K562 (cell line): ENCODE measurements at regions not wholly inside any gene's neighbourhood (a gene's known extent, or its start where the extent isn't known, plus 50 kb on each side); places are given as distances from the start of the nearest gene placed in this dataset.

Source experiments
- ATAC-seq: fragments of 200-7000 bp; cut with Tn5 transposase; 3 replicates; pipeline ENCODE4 v1.9.1; 2020; ENCODE audit warnings: moderate library complexity
- BruUV-seq: library from RNA; stranded (reverse); fragments of 400-500 nt; replicated peaks from 2 replicates; lab custom pipeline; 2021; lab: Mats Ljungman, UMichigan
- CTCF ChIA-PET: fragments of 300-600 bp; formaldehyde crosslinking; extraction: SDS; loops from one replicate; lab custom pipeline; 2021; ENCODE audit warnings: low intra/inter-chr PET ratio; lab: Yijun Ruan, JAX
- POLR2A ChIA-PET: fragments of 300-600, 350-650 bp; sonication (Branson Sonifier 250); formaldehyde crosslinking; extraction: SDS; loops from one replicate; lab custom pipeline; 2021; ENCODE audit warnings: antibody characterized with exemption, inconsistent platforms; lab: Yijun Ruan, JAX
- DNase-seq, 4 experiments: peaks; one replicate each; pipeline versions ENCODE4 v3.0.0 to v3.0.0-alpha.2; 2011 to 2018; ENCODE audit warnings: low spot score in 3 of 4, mixed read lengths in 3 of 4; ENCODE audit errors: extremely low read depth in 1 of 4
- FAIRE-seq: peaks from 2 replicates; lab custom pipeline; 2011; peaks lifted over from hg19 to GRCh38; lab: Jason Lieb, UNC
- H2AFZ ChIP-seq: 2 replicates; pipeline ENCODE4 v1.6.0; 2011; ENCODE audit warnings: low read depth, low read length, control low read depth, inconsistent platforms
- H3K27ac ChIP-seq: fragments of 200-600 bp; 3 replicates; pipeline ENCODE4 v1.8.0; 2011; ENCODE audit warnings: low read depth, mild to moderate bottlenecking, control low read depth, inconsistent platforms, low read length, moderate library complexity, mixed read lengths; ENCODE audit errors: extremely low read depth
- H3K27me3 ChIP-seq, 2 experiments: fragments of 300-600 bp in 1 of 2; 2 replicates in 1 of 2; 3 replicates in 1 of 2; pipeline versions ENCODE4 v1.6.0 to v1.8.0; 2011; ENCODE audit warnings: inconsistent platforms in 2 of 2, low read length in 2 of 2, mild to moderate bottlenecking in 1 of 2, mixed read lengths in 1 of 2, moderate library complexity in 1 of 2; ENCODE audit not compliant: control insufficient read depth in 2 of 2, insufficient read depth in 2 of 2
- H3K36me3 ChIP-seq: fragments of 300-600 bp; 3 replicates; pipeline ENCODE4 v1.8.0; 2011; ENCODE audit warnings: mild to moderate bottlenecking, low read length, inconsistent platforms; ENCODE audit not compliant: control insufficient read depth, insufficient read depth
- H3K4me1 ChIP-seq, 2 experiments: fragments of 200-600 bp in 1 of 2; replicated peaks in 1 of 2; 2 replicates in 1 of 2; 3 replicates in 1 of 2; pipeline versions ENCODE4 v1.5.1 to v1.8.0; 2011; ENCODE audit warnings: inconsistent platforms in 2 of 2, low read length in 2 of 2, mild to moderate bottlenecking in 1 of 2, mixed read lengths in 1 of 2, moderate library complexity in 1 of 2; ENCODE audit not compliant: control insufficient read depth in 2 of 2, insufficient read depth in 2 of 2
- H3K4me2 ChIP-seq: 2 replicates; pipeline ENCODE4 v1.6.1; 2011; ENCODE audit warnings: low read length, control low read depth, inconsistent platforms, mixed read lengths; ENCODE audit not compliant: insufficient read depth
- H3K4me3 ChIP-seq: fragments of 200-600 bp; sonication (generic), shearing (Covaris generic); 2 replicates; pipeline ENCODE4 v1.5.1; 2016; ENCODE audit warnings: control low read depth, inconsistent platforms
- H3K79me2 ChIP-seq: fragments of 200-600 bp; 3 replicates; pipeline ENCODE4 v1.8.0; 2011; ENCODE audit warnings: low read length, inconsistent platforms; ENCODE audit not compliant: control insufficient read depth, insufficient read depth
- H3K9ac ChIP-seq, 2 experiments: 2 replicates each; pipeline versions ENCODE4 v1.6.0 to v1.6.1; 2011; ENCODE audit warnings: low read depth in 2 of 2, low read length in 2 of 2, control low read depth in 1 of 2, inconsistent platforms in 1 of 2, mild to moderate bottlenecking in 1 of 2, mixed read lengths in 1 of 2; ENCODE audit not compliant: insufficient read depth in 1 of 2
- H3K9me1 ChIP-seq: one replicate; pipeline ENCODE4 v1.6.0; 2011; ENCODE audit warnings: inconsistent platforms, mild to moderate bottlenecking, low read length, moderate library complexity; ENCODE audit not compliant: control insufficient read depth, insufficient read depth
- H3K9me3 ChIP-seq: replicated peaks from 2 replicates; pipeline ENCODE4 v1.5.1; 2011; ENCODE audit warnings: low read depth, low read length, inconsistent platforms; ENCODE audit not compliant: control insufficient read depth, insufficient read depth
- H4K20me1 ChIP-seq: replicated peaks from 2 replicates; pipeline ENCODE4 v1.6.1; 2011; ENCODE audit warnings: low read length, inconsistent platforms, mixed read lengths; ENCODE audit not compliant: control insufficient read depth, insufficient read depth
- BCOR ChIP-seq: fragments of 450-650 bp; IDR thresholded peaks from 2 replicates; pipeline ENCODE4 v1.6.1; 2016
- FOXK2 ChIP-seq, 2 experiments: fragments of 450-650 bp; IDR thresholded peaks in 1 of 2; conservative IDR thresholded peaks in 1 of 2; 2 replicates each; pipeline ENCODE4 v1.6.1; 2016; ENCODE audit warnings: low read depth in 2 of 2, mild to moderate bottlenecking in 1 of 2
- HDAC6 ChIP-seq: IDR thresholded peaks from 2 replicates; pipeline ENCODE4 v1.6.1; 2012; ENCODE audit warnings: low read depth, mild to moderate bottlenecking, control low read depth, inconsistent platforms, low read length, moderate library complexity
- IFI16 ChIP-seq: fragments of 250-450 bp; sonication (Bioruptor Pico); IDR thresholded peaks from 2 replicates; pipeline ENCODE4 v2.1.2; 2022; ENCODE audit warnings: mild to moderate bottlenecking, inconsistent platforms
- IRF1 ChIP-seq: sonication (generic); formaldehyde crosslinking; IDR thresholded peaks from 2 replicates; pipeline ENCODE4 v1.8.0; 2022; ENCODE audit warnings: missing genetic modification reagents, mild to moderate bottlenecking, borderline replicate concordance
- JUNB ChIP-seq: fragments of 450-650 bp; formaldehyde crosslinking; conservative IDR thresholded peaks from 2 replicates; pipeline ENCODE4 v1.4.0; 2020; ENCODE audit warnings: mild to moderate bottlenecking
- KDM4B ChIP-seq, 2 experiments: fragments of 450-650 bp in 1 of 2; sonication (generic) in 1 of 2; IDR thresholded peaks; 2 replicates each; pipeline ENCODE4 v1.6.1; 2016 to 2017; ENCODE audit warnings: borderline replicate concordance in 2 of 2, antibody characterized with exemption in 1 of 2, low read depth in 1 of 2, mild to moderate bottlenecking in 1 of 2
- MEIS2 ChIP-seq: fragments of 450-650 bp; IDR thresholded peaks from 2 replicates; pipeline ENCODE4 v1.6.1; 2014; ENCODE audit warnings: mild to moderate bottlenecking; ENCODE audit not compliant: partially characterized antibody
- PYGO2 ChIP-seq: fragments of 450-650 bp; IDR thresholded peaks from 2 replicates; pipeline ENCODE4 v1.6.1; 2016; ENCODE audit warnings: mild to moderate bottlenecking, missing genetic modification characterization, moderate library complexity, missing compliant biosample characterization
- SAP30 ChIP-seq: fragments of 200-600 bp; sonication (generic); IDR thresholded peaks from 2 replicates; pipeline ENCODE4 v1.6.1; 2012; ENCODE audit warnings: borderline replicate concordance, low read depth, mild to moderate bottlenecking, moderate library complexity, low read length, control low read depth, inconsistent platforms; ENCODE audit not compliant: insufficient read depth, poor library complexity, severe bottlenecking
- SMAD4 ChIP-seq: fragments of 250-450 bp; sonication (Bioruptor Pico); conservative IDR thresholded peaks from 2 replicates; pipeline ENCODE4 v1.8.0; 2021; ENCODE audit warnings: inconsistent platforms, mild to moderate bottlenecking, moderate library complexity
- SPI1 ChIP-seq: IDR thresholded peaks from 2 replicates; pipeline ENCODE4 v1.6.1; 2011; ENCODE audit warnings: low read depth, low read length, control low read depth, borderline replicate concordance
- SRF ChIP-seq, 2 experiments: fragments of 250-450, 450-650 bp in 1 of 2; sonication (Bioruptor Pico) in 1 of 2; sonication (generic) in 1 of 2; formaldehyde crosslinking; IDR thresholded peaks; 2 replicates each; pipeline versions ENCODE4 v1.5.0 to v1.5.1; 2020 to 2022; ENCODE audit warnings: mild to moderate bottlenecking in 1 of 2, missing genetic modification reagents in 1 of 2
- UBTF ChIP-seq, 2 experiments: IDR thresholded peaks; 2 replicates each; pipeline ENCODE4 v1.6.1; 2012; ENCODE audit warnings: improper control_type of control experiment in 2 of 2, low read depth in 2 of 2, low read length in 2 of 2, borderline replicate concordance in 1 of 2
- USF1 ChIP-seq: sonication (generic); formaldehyde crosslinking; IDR thresholded peaks from 2 replicates; pipeline ENCODE4 v1.9.0; 2022; ENCODE audit warnings: mild to moderate bottlenecking, missing genetic modification reagents
- YBX1 ChIP-seq: fragments of 450-650 bp; IDR thresholded peaks from 2 replicates; pipeline ENCODE4 v1.7.1; 2016; ENCODE audit warnings: mild to moderate bottlenecking
- ZNF316 ChIP-seq: fragments of 450-650 bp; IDR thresholded peaks from 2 replicates; pipeline ENCODE4 v1.6.1; 2016
- WGBS: fragments of 100-300 bp; shearing (Covaris generic); methylation state at CpG from one replicate; pipeline ENCODE4 v1.1.6; 2016; ENCODE audit warnings: low coverage, mixed read lengths; ENCODE audit not compliant: insufficient coverage; ENCODE audit errors: missing lambda C conversion rate; 5-methylcytosine and 5-hydroxymethylcytosine counted together
- in situ Hi-C: fragments of 300-500 bp; cut with MboI; formaldehyde crosslinking; loops from 4 replicates; pipeline ENCODE4 v1.15.0; 2018; ENCODE audit warnings: inconsistent platforms, mixed read lengths
- intact Hi-C: fragments of 100-400 bp; cut with micrococcal nuclease; formaldehyde crosslinking; loops from 2 replicates; pipeline ENCODE4 v1.14.2; 2022
- TF ChIP-seq, protein P1 (sequence below): fragments of 250-450 bp; sonication (Bioruptor Pico); IDR thresholded peaks from 2 replicates; pipeline ENCODE4 v1.8.0; 2022; ENCODE audit warnings: moderate library complexity, mild to moderate bottlenecking, inconsistent platforms

DNA sequence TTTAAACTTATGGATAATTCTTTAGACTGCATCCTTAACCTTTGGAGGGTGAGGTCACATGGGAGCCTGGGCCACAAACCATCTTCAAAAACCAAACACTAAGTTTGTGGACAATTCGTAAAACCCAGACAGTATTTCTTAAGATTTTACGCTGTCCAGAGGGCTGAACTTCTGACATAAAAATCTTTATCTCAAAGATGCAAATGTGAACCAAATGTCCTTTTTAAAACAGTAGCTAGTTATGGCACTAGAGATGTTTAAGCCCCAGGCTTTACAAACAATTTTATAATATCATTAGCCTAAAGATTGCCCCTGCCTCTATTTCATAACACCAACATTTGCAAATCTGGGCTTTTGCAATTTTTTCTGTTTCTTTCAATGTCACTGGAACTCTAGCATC, 287.2 kb downstream of the SATB1 start:
- CTCF ChIA-PET: no interaction called here
- WGBS: 0% methylated on average over 2 of the region's 2 CpGs

More for the DNA sequence above, 287.2 kb downstream of the SATB1 start:
- no peak for DNase-seq
- in situ Hi-C loops: no loop called here
- Histone ChIP-seq H3K9me1 (no peaks in the 10 kb centered on the region), H3K36me3 (no peaks in the 10 kb centered on the region), H3K9ac (no peak overlapping the region), H3K4me1 (no peaks in the 10 kb centered on the region), H3K27ac (no peak overlapping the region), H3K9me3 (no peaks in the 10 kb centered on the region), H3K27me3 (no peaks in the 10 kb centered on the region), H3K4me2 (no peak overlapping the region), H4K20me1 (no peaks in the 10 kb centered on the region), H3K4me3 (no peak overlapping the region), H2AFZ (no peak overlapping the region), H3K79me2 (no peaks in the 10 kb centered on the region)
- intact Hi-C loops: no loop called here
- no peak for FAIRE-seq
- TF ChIP-seq YBX1 (no peak), UBTF (IDR thresholded peaks at IDR 0.05; ENCODE audit: borderline replicate concordance in 1 of 2, low read depth in 2 of 2, low read length in 2 of 2) (no peak), BCOR (no peak), SRF (CRISPR knock-in tag; IDR thresholded peaks at IDR 0.05) (no peak), SAP30 (no peak), IFI16 (CRISPR knock-in tag) (no peak), HDAC6 (no peak), USF1 (CRISPR knock-in tag) (no peak), ZNF316 (no peak), KDM4B (IDR thresholded peaks at IDR 0.05; ENCODE audit: borderline replicate concordance in 2 of 2, low read depth in 1 of 2) (no peak), SMAD4 (CRISPR knock-in tag) (no peak), MEIS2 (no peak), JUNB (CRISPR knock-in tag) (no peak), IRF1 (CRISPR knock-in tag) (no peak), SPI1 (no peak), FOXK2 (conservative IDR thresholded peaks at IDR 0.05 in 1 of 2, IDR thresholded peaks at IDR 0.05 in 1 of 2; ENCODE audit: low read depth in 2 of 2) (no peak), PYGO2 (no peak)
- TF ChIP-seq, protein P1, sequence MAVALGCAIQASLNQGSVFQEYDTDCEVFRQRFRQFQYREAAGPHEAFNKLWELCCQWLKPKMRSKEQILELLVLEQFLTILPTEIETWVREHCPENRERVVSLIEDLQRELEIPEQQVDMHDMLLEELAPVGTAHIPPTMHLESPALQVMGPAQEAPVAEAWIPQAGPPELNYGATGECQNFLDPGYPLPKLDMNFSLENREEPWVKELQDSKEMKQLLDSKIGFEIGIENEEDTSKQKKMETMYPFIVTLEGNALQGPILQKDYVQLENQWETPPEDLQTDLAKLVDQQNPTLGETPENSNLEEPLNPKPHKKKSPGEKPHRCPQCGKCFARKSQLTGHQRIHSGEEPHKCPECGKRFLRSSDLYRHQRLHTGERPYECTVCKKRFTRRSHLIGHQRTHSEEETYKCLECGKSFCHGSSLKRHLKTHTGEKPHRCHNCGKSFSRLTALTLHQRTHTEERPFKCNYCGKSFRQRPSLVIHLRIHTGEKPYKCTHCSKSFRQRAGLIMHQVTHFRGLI (CRISPR knock-in tag): no peak
- BruUV-seq: no TSS peak
- POLR2A ChIA-PET: no interaction called here
- ATAC-seq: no peak
